Inflammatory macrophage (primary cell): ENCODE measurements at regions not wholly inside any gene's neighbourhood (a gene's known extent, or its start where the extent isn't known, plus 50 kb on each side); places are given as distances from the start of the nearest gene placed in this dataset.

Source experiments
- DNase-seq, 2 donors: peaks; one replicate each; pipeline ENCODE4 v3.0.0-alpha.2; 2020 to 2022

DNA sequence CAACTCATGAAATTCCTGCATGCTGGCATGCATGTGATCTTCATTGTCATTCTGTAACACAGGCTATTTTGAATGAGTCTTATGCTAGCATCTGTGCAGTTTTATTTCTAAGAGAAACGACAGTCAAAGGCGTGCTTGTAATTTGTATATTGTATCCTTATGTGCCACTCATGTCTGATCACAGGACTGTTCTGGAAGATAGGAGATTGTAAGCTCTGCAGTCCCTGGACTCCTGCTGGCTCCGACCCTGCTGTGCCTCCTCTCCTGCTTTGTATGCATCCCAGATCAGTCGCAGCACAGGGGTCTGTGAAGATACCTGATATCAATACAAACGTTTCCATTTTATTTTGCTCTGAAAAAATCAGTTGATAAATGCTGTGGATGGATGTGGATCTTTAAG lies 653.1 kb downstream of the LIG4 start:
- DNase-seq = no peak

DNA sequence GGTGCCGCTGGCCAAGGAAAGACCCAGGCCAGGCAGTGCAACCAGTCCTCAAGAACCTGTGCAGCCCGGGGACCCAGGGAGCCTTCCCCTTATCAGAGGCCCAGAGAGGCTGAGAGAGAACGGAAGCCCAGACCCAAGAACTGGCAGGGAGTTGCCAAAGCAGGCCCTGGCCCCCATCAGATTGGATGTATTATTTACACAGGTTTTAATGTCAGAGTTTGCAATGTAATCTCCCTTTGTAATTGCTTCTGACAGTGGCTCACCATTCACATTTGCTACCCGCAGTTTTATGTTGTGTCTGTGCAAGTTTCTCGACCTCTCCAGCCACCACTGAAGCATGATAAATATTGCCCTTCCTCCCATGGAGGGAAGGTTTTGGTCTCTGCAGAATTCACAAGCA lies 660.9 kb downstream of the LIG4 start:
- no peak for DNase-seq

DNA sequence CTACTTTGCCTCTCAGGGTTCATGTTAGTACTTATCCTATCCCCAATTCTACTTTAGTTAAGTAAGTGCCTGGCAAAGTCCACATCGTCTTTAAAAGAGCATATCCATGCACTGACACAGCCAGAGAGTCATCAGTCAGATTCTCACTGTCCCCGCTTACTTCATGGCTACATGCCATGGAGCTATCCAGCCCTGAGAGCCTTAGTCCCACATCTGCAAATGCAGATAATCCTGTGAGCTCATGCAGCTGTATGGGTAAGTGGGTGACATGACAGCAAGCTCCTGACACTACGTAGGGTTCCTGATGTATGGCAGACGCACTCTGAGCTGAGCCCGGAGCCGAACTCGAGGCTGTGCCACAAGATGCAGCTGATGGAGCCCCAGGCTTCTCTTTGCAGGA lies 661.5 kb downstream of the LIG4 start:
- no peak for DNase-seq

DNA sequence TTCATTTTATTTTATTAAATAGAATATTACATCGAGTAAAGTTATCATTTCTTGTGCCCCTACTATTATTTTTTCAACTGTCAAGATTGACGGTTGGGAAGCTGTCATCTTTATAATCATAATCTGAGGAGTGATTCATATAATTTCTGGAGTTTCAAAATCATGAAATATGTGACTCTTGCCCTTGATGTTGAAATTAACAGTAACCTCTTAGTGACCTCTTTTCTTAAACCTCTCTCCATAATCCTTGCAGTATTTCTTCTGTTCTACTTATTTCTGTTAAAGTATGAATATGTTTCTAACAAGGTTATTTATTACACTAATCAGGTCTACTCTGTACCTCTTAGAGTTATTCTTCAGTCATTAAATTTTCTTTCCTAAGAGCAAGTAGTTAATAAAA lies 663.8 kb downstream of the LIG4 start:
- DNase-seq = no peak

DNA sequence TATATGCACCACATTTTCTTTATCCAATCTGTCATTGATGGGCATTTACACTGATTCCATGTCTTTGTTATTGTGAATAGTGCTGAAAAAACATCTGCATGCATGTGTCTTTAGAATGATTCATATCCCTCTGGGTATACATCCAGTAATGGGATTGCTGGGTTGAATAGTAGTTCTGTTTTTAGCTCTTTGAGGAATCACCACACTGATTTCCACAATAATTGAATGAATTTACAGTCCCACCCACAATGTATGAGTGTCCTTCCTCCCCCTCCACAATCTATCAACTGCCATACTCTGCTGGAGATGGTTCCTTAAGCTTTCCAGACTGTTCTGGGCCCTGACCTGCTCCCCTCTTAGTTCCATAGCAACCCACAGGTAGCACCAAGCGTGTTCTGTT lies 667.0 kb downstream of the LIG4 start:
- no peak for DNase-seq

DNA sequence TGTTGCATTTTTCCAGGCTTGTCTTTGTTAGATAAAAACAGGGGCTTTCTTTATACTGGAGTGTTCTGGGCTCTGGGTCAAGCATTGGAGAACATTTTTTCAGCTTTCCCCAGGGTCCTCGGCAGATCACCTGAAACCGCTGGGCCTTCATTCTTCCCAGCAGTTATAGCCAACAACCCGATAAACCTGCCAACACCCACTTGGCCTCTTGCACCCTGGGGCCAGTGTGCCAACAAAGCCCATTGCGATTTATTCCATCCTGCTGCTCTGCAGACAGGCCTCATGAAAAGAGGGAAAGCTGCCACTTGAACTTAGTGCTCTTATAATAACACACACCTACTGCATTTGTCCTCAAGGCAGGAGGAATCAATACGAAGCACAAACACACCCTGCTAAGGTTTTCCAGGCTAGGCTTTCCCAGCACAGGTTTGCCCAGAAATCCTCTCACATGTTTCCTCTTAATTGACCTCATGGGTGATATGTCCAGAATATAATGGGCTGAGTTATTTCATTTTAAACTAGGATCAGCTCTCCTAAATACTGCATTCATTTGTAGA lies 669.3 kb downstream of the LIG4 start:
- DNase-seq = no peak

DNA sequence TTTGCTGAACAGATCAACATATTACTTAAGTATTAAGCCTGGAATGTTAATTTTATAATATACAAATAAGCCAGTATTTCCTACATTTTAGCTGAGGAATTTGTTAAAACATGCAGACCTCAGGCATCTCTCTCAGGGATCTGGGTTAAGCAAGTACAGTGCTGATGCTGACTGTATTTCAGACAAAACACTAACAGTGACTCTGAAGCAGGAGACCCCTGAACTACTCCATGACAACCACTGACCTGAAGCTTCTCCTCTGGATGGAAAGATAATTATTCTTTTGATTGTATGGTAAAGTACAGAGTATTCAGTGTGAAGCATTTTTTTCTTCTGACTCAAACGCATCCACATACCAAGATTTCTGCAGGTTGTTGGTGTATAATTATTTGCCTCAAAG lies 680.8 kb downstream of the LIG4 start:
- no peak for DNase-seq

DNA sequence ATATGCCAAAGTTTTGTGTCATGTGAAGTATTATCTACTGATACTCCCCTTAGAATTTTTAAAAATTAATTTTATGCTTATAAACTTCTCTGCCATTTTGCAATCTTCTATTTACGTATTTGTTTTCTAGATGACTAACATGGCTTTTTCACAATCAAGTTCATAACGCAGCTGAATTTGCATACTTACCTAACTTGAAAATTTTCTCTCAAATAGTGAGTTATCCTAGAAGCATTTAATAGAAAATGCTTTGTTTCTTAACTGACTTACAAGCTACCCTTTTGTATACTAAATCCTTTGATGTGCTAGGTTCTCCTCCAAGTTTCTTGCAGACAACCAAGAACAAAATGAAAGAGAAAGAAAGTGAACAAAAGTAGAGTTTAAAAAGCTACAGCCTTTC lies 683.5 kb downstream of the LIG4 start:
- no peak for DNase-seq

DNA sequence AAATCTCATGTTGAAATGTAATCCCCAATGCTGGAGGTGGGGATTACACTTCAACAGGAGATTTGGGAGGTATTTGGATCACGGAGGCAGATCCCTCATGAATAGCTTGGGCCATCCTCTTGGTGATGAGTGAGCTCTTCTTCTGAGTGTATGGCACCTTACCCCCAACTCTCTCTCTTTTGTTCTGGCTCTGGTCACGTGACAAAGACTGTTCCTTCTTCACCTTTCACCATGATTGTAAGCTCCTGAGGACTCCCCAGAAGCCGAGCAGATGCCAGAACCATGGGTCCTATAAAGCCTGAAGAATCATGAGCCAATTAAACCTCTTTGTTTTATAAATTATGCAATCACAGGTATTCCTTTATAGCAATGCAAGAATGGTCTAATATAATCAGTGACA lies 684.2 kb downstream of the LIG4 start:
- no peak for DNase-seq

DNA sequence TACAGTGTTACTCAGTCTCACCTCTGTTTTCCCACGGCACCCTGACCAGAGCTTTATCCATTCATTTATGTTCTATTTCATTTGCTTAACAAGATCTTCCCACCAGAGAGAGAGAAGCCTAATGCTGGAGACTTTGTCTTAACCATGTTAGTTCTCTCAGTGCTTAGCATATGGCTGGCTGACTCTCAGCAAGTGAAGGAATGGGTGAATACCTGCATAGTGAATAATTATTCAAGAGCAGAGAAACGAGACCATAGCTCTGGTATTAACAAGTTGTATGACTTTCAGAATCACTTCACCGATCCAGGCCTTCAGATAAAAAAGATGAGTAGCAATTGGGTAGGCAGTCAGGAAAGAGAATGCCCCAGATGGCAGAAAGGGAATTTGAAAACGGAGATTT lies 686.3 kb downstream of the LIG4 start:
- no peak for DNase-seq

DNA sequence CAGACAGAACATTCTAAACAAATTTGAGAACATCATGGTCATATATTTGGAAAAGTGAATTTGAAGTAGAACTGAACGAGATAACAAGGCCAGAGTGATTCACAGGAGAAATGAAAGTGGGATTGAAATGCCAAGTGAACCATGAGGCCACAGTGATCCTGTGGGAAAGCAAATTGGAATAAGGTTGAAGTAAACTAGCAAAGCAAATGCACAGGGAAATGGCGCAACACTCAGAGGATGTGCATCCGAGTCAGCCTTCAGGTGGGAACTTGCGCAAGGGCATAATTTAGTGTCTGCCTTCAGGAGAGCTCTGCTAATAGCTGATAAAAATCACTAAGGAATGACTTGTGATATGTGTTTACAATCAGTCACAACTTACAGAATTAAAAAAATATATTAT lies 696.6 kb downstream of the LIG4 start:
- DNase-seq = no peak

DNA sequence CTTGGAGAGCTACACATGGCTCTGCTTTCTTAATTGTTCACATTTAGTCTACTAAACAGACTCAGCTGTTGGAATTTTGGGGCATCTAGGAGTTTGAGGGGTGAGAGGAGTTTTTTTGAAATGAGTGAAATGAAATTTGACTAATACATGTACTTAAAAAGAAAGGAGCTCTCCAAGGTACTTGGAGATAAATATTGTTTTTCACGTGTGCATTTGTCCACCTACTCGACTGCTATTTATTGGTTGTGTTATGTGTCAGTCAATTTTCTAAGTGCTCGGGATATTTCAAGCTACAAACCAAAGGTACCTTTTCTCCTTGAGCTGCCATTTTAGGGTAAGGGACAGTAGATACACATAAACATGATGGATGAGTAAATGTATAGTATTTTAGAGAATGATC lies 697.0 kb downstream of the LIG4 start:
- DNase-seq = no peak

DNA sequence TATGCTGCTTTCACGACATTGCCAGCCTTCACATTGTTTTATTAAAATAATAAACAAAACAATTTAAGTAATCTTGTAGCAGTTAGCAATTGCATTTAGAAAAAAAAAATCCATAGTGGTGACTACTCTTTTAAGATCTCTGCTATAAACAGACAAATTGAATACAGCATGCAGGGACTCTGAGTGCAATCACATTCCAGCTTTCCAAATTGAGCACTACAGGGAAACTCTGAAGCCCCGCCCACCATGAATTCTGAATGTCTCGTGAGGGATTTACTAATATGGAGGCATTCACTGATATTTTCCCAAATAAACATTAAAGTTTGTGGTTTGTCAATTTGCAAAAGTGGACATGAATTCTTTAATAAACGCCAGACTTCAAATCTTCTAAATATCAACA lies 698.8 kb downstream of the LIG4 start:
- no peak for DNase-seq

DNA sequence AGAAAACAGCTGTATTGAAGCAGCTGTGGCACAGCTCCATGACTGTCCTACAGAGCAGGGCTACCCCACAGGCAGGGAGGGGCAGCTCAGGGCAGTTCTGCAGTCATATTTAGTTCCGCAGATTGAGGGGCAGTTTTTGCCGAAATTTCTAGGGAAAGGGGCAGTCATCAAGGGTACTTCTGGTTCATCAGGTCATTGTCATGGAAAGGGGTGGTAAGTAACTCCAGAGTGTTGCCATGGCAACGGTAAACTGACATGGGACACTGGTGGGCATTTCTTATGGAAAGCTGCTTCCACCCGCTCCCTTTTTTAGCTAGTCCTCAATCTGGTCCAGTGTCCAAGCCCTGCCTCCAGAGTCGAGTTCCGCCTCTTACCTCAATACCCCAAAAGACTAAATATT lies 702.8 kb downstream of the LIG4 start:
- no peak for DNase-seq

DNA sequence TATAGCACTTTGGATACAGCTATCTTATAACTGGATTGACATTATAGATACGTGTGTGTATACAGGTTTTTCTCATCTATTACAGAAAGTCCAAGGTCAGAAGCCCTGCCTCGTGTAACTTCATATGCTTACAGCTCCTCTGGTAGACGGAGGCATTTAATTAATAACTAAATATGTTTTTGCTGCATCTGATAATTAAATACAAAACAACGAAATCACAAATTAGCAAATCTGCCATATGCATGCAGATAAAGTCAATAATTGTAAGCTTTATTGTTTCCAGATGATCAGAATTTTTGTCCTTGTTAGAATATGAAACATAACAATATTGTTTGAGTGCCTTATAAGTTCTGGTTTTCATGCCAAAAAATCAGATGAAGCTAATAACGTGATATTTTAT lies 717.7 kb downstream of the LIG4 start:
- DNase-seq = no peak

DNA sequence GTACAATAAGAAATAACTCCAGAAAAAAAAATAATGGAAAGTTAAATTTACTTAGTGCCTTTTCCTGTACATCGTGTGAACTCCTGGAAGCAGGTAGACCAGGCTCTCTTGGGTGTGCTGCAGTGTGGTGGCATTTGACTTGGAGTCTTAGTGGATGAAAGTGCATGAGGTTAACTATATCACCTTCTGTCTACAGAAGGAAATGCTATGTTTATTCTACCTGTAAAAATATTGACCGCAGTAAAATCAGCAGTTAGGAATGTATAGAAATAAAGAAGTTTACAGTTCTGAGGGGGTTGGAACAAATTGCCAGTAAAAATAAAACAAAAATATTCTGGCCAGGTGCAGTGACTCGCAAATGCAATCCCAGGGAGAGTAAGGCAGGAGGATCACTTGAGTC lies 722.1 kb downstream of the LIG4 start:
- DNase-seq = no peak

DNA sequence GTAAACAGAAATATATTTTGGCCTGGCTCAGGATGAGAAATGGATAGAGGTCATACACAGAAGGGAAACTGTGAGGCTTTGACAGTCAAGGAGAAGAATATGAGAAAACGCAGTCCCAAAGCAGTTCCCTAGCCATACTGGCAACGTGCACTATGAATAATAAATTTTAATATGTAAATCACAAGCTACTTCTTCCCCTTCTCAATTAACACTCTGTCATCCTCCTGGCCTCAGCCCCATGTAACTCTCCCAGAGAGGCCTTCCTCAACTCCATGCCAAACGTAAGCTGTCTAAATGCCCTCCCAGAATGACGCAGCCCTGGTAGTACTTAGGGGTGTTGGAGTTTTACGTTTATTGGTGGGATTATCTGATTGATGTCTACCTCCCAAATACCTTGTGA lies 732.6 kb downstream of the LIG4 start:
- no peak for DNase-seq

DNA sequence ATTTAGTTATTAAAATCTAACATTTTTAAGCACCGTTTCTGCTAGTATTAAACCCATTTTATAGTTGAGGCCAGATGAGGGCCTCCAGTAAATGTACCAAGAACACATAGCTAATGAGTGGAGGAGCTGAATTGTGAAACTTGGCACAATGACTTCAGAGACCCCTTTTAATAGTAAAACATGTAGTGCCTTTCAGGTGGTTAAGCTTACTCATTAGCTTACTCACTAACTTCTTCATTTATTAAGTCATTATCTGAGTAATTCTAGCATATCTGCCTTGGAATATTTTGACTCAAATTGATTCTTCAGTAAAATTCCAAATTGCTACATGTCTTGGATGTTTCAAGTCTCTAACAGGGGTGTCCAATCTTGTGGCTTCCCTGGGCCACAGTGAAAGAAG lies 735.2 kb downstream of the LIG4 start:
- no peak for DNase-seq

DNA sequence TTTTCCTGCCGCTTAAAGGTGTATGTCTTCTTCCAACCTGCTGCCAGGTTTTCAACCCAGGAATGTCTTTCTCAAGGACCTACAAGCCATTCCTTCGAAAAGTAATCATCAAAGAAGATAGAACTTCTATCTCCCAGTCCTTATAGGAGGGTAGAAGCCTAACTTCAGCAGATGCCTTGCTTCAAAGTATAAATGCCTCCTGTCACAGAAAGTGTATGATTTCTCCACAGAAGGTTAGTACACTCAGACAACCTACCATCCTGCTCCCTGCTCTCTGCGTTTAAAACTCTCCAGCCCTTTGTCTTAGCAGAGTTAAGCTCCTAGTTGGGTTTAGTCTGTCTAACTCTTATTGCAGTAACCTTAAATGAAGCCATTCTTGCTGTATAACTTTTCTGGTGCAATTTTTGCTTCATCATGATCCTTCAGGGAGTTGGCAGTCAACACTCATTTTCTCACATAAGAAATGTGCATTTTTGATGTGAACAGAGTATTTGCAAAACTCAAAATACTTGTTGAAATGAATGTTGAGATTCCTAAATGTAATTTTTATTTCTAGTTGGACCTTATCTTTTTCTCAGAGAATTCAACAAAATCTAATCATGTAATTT lies 737.5 kb downstream of the LIG4 start:
- no peak for DNase-seq

DNA sequence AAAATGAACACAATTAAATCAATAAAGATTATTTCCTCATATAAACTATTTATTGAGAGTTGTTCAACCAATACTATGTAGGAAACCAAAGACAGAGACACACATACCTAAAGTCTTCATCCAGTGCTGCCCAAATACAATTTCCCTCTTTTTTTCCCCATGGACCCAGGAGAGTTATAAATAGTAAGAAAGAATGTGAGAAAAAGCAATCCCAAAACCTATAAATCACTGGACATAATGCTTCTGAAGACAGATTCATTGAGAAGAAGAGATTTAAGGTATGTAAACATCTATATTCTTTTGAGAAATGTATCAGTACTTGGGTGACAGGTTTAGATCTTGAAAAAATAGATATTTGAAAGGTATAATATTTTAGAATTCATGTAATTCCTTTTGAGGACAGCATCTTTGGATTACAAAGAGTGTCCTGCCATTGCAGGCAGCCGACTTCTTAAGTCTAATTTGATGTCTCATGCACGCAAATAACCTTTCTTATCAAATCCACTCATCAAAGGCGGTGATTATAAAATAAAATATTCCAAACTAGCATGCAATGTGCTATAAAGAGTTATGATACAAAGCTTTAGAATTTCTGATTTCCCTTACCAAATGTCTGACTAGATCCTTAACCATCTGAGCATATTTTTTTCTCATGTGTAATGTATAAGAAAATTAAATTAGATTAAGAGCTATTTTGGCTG lies 739.4 kb downstream of the LIG4 start:
- no peak for DNase-seq

DNA sequence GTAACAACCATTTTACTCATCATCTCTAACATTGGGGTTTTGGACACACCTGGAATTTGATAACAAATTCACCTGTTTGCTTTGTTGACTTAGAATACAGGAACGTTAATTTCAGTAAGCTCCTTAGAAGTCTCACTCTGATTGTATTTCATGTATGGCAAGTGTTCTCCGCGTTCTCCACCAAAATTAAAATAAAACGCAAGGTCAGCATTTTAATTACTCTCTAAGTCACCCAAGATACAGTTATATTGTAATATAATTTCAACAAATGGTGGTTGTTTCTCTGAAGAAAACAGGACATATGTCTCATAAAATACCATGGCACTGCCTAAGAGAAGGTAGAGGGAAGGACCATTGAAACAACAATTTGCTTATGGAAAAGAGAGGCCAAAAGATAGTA lies 742.1 kb downstream of the LIG4 start:
- DNase-seq = no peak

DNA sequence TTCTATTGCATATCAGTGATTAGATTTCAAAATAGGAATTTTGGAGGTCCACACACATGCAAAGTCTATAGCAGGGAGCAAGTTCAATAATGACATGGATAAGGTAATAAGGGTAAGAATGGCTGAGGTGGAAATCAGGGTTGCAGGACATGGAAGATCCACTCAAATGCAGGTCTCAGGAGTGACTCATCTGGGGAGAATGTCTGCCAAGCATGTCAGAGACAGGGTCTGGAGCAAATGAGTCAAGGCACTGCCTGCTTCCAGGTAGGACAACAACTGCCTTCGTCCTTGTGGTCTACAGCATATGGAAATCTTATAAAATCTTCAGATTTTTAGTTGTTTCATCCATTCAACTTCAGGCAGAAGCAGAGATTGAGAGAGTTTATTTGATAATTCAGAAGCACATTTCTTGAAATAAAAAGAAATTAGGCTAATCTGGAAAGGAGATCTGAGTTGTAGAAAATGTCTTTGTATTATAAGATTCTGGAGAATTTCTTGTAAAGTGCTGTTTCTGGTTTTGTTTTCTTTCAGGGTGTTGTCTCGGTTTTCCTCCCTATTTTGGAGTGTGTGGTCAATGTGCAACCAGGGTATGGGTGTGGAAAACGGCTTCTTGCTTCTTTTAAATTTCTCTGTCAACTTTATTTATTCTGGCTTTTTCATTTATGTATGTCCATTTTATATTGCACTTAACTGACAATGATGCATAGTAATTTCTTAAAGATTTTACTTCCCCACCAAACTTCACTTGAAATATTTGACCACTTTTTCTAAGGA lies 748.8 kb downstream of the LIG4 start:
- no peak for DNase-seq

DNA sequence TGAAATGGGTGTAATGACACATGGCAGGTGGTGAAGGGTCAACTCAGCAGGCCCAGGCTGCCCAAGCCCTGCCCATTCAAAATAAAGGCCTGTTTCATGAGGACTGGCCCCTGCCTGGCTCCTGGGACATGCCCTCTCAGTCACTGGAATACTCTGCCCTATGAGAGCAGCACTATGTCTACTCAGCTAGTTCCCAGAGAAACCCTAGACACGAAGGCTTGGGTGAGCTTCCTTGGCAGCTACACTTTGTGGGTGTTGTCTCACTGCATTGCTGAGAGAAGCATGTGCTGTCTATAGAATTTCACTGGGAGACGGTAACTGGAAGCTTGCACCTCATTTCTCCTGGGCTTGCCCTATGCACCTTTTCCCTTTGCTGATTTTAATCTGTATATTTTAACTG lies 752.8 kb downstream of the LIG4 start:
- DNase-seq = no peak

DNA sequence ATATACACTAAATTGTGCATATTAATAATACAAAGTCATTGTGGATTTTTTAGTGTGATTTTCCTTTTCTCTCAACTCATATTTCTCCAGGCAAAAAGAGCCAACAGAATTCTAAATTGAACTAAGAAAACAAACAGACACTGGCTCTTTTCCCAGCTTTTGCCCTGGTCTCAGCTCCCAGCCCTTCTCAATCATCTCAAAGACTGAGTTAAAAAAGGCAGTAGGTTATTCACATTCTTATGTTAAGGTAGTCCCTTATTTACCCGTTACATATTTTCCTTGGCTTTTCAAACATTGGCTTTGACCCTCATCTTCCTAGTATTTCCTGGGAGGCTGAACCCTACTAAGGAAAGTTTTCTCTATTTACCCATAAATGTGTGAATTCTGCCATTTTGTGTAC lies 753.6 kb downstream of the LIG4 start:
- DNase-seq = no peak
